AG08396 (cell line): ENCODE measurements at regions not wholly inside any gene's neighbourhood (a gene's known extent, or its start where the extent isn't known, plus 50 kb on each side); places are given as distances from the start of the nearest gene placed in this dataset.

Experiments
- DNase-seq: peaks from one replicate; pipeline ENCODE4 v3.0.0; 2012; ENCODE audit warnings: low spot score, mixed read lengths

- no peak for DNase-seq
These were observed 53.8 kb upstream of the ASB18 start for GRCh38 chr2:236317938-236318396.

- no peak for DNase-seq
These were observed 54.2 kb upstream of the ASB18 start for GRCh38 chr2:236318401-236318800.

- DNase-seq: no peak
These were observed 54.8 kb upstream of the ASB18 start for GRCh38 chr2:236319036-236319435.

- DNase-seq: no peak
These were observed 57.2 kb upstream of the ASB18 start for GRCh38 chr2:236321415-236321814.

- no peak for DNase-seq
These were observed 69.4 kb upstream of the ASB18 start for GRCh38 chr2:236333417-236334121.

- peak; percentile 41 for DNase-seq
These were observed 70.1 kb upstream of the ASB18 start for GRCh38 chr2:236334122-236334876.

GRCh38 chr2:236335696-236336574 is 71.7 kb upstream of the ASB18 start:
- no peak for DNase-seq

GRCh38 chr2:236336575-236337464 is 72.6 kb upstream of the ASB18 start:
- no peak for DNase-seq

GRCh38 chr2:236337465-236338325 is 73.5 kb upstream of the ASB18 start:
- no peak for DNase-seq

GRCh38 chr2:236338495-236339184 is 74.4 kb upstream of the ASB18 start:
- peak; percentile 45 for DNase-seq

- no peak for DNase-seq
These were observed 76.0 kb upstream of the ASB18 start for GRCh38 chr2:236340251-236340650.

GRCh38 chr2:236341067-236341466 is 76.9 kb upstream of the ASB18 start:
- no peak for DNase-seq

- no peak for DNase-seq
These were observed 77.5 kb upstream of the ASB18 start for GRCh38 chr2:236341721-236342120.

- DNase-seq: no peak
These were observed 78.3 kb upstream of the ASB18 start for GRCh38 chr2:236342507-236342906.

- DNase-seq: no peak
These were observed 78.7 kb upstream of the ASB18 start for GRCh38 chr2:236342951-236343350.

- peak; percentile 73 for DNase-seq
These were observed 79.4 kb upstream of the ASB18 start for GRCh38 chr2:236343400-236344161.

- DNase-seq: no peak
These were observed 80.2 kb upstream of the ASB18 start for GRCh38 chr2:236344446-236344845.

GRCh38 chr2:236345081-236345714 is 81.0 kb upstream of the ASB18 start:
- DNase-seq: no peak

- DNase-seq: no peak
These were observed 82.2 kb upstream of the ASB18 start for GRCh38 chr2:236346366-236346765.
